HG02981 (cell line): ENCODE measurements at regions not wholly inside any gene's neighbourhood (a gene's known extent, or its start where the extent isn't known, plus 50 kb on each side); places are given as distances from the start of the nearest gene placed in this dataset.

Experiments
- ATAC-seq: cut with Tn5 transposase; IDR thresholded peaks from one replicate; pipeline ENCODE4 v1.9.1; 2021; ENCODE audit warnings: mild to moderate bottlenecking, moderate library complexity; ENCODE audit not compliant: unreplicated experiment

GRCh38 chr18:42258301-42258965, 303.4 kb downstream of the PIK3C3 start:
- peak; percentile 41 for ATAC-seq

DNA sequence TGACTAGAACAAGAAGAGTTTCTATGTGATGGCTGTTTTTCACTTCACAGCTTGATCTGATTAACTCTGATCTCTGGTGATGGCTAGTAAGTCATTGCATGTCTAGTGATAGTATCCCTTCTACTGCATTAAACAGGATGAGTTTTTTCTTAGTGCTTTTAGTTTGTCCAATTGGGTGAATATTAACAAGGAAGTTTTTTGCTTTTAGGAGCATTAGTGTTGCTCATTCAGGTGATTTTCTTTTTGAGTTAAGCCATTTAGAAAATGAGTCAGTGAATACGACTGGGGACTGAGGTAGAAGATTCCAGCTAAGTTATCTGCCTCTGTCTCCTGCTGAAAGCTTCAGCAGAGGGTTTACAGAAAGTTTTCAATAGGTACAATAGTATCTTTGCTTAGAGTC, 306.7 kb downstream of the PIK3C3 start:
- ATAC-seq = no peak

DNA sequence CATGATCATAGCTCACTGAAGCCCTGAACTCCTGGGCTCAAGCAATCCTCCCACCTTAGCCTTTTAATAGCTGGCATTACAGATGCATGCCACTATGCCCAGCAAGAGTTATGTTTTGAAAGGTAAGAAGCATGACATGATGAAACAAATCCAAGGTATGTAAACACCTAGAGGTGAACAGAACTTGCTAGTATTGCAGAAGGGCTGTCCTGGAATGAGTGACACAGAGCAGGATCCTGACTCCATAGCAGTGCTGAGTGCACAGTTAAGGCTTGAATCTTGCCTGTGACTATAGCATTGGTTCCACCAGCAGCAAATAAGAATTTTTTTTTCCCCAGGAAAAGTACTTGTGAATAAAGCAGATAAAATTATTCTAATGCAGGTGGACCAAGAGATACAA, 309.5 kb downstream of the PIK3C3 start:
- no peak for ATAC-seq

- no peak for ATAC-seq
Observed at GRCh38 chr18:42268186-42268725, 313.2 kb downstream of the PIK3C3 start.

DNA sequence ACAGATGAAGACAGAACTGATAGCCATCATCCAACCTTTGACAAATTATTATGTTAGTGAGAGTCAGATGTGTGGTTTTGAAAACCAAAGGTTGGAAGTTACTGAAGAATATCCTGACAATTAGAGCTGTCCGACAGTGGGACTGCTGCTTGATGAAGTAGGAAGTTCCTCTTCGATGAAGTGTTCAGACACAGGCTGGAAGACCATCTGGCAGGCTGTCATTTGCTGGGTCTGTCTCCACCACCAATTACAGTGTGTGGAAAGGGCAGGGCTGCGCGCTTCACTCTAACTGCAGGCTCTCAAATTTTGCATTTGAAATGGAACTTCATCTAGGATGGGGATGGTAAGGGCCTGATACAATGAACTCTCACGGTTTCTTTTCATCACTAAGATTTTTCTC, 313.8 kb downstream of the PIK3C3 start:
- ATAC-seq = no peak

DNA sequence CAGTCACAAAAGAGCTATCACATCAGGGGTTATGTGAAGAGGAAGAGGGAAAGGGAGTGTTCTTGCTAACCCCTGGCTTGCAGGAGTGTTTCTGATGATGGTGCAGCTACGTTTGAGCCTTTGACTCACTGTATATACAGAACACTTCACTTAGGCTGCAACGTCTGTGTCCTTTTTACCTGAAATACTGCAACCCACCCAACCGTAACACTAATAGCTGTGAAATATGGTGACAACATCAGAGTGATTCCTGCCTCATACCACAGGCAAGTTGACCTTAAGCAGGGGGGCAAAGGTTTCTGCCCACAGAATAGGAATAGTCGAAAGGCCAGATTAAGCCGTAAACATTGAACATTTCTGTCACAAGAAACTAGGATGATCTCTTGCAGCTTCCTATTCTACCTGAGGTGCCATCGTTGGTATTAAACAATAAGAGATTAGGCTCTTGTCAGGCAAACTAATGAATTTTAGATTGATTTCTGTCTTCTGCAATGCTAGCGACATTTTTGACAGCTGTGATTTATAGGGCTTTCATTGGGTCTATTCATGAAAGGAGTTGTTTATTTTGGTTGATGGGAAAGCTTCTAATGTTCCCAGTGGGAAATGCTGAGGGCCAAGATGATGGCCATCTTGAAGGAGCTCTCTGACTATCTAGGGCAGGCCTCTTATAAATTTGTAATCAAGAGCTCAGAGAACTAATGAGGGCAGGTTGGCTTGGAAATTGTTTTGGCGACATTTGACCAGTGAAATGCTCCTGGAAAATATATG, 316.8 kb downstream of the PIK3C3 start:
- no peak for ATAC-seq

DNA sequence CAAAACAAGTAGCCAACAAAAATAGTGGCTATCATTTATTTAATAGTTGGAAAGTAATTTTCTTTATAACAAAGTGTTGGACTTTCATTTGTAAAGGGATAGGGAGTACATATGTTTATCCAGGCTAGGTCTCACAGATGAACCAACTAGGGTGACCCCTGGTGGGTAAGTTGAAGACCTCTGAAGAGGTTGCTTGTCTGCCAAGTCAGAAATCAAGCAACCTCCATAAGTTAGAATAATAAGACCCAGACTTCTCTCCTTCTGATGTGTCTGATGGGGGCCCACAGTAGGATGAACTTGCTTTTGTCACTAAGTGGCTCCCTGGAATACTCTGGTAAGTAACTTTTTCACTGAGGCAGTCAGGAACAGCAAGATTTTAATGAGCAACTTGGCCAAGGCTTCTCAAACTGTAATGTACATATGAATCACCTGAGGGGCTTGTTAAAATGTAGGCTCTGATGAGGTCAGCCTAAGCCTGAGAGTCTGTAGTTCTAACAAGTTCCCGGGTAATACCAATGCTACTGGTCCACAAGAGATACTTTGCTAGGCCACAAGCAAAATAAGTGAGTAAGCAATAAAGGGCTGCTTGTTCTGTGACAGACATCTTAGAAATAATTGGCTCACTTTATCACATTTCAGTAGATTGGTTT, 319.6 kb downstream of the PIK3C3 start:
- ATAC-seq = peak; percentile 57

DNA sequence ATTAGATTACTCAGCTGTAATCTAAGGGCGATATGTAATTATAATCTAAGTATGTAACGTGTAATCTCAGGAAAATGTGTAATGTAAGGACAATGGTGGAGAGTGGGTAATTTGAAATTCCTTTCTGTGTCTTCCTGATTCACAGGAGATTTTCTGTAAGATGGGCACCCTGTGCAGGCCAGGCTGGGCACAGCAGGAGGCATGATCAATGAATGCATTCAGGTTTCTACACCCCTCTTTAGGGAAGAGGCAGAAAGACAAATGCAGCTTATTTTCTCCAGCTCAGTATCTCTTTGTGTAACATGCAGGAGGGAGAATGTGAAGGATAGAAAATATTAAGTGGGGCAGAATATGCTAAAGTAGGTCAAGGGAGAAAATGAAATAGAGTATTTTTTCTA, 320.1 kb downstream of the PIK3C3 start:
- ATAC-seq = no peak

- no peak for ATAC-seq
Observed at GRCh38 chr18:42275949-42276730, 321.1 kb downstream of the PIK3C3 start.

GRCh38 chr18:42281124-42281523, 326.1 kb downstream of the PIK3C3 start:
- ATAC-seq = no peak

GRCh38 chr18:42281851-42282250, 326.8 kb downstream of the PIK3C3 start:
- peak; percentile 56 for ATAC-seq

DNA sequence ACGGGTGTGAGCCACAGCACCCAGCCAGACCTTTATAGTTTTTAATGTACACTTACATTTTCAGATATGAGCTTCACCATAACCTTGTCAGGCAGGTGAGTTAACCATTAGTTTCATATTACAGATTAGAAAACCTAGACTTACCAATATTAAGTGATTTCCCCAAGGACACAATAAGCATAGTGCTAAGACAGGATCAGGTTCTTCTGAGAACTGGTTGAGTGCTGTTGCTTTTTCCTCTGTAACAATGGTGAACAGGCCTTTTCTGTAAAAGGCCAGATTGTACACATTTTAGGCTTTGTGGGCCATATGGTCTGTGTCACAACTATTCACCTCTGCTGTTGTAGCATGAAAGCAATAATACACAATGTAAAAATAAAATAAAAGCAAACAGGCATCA, 332.0 kb downstream of the PIK3C3 start:
- ATAC-seq = peak; percentile 67

DNA sequence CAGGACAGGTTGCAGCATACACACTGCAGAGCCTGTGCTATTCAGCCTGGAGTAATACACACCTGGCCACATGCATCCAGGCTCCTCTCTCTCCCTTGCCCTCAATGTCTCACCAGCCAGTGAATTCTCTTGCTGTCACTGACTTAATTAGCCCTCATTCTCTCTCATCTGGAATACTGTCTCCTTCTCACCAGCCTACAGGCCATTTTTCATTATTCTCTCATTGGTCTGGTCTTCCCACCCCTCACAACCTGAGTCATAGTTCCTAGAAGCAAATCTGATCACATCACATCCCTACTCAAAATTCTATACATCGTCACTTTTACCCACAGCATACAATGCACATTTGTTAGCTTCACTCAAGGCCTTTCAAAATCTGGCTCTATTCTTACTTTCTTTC, 333.1 kb downstream of the PIK3C3 start:
- no peak for ATAC-seq

DNA sequence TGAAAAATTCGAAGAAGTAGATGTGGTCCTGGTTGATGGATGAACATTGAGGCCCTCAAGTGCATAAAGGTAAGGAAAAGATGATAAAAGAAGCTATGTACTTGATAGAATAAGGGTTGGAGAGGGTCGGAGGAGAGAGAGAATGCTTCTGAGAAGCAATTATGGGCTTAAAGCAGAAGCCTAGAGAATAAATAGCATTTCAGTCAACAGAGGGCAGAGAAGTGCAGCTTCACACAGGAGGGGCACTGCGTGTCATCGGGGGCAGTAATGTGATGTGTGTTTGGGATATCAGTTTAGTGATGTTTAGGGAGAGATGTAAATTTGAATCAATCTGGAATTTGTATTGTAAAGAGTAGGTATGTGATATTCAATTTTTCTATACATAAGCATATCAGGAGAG, 334.5 kb downstream of the PIK3C3 start:
- ATAC-seq = no peak

GRCh38 chr18:42290318-42291307, 335.6 kb downstream of the PIK3C3 start:
- no peak for ATAC-seq

GRCh38 chr18:42292654-42293053, 337.6 kb downstream of the PIK3C3 start:
- ATAC-seq = no peak

GRCh38 chr18:42296192-42296591, 341.2 kb downstream of the PIK3C3 start:
- no peak for ATAC-seq

- ATAC-seq = no peak
Observed at GRCh38 chr18:42296723-42297122, 341.7 kb downstream of the PIK3C3 start.

DNA sequence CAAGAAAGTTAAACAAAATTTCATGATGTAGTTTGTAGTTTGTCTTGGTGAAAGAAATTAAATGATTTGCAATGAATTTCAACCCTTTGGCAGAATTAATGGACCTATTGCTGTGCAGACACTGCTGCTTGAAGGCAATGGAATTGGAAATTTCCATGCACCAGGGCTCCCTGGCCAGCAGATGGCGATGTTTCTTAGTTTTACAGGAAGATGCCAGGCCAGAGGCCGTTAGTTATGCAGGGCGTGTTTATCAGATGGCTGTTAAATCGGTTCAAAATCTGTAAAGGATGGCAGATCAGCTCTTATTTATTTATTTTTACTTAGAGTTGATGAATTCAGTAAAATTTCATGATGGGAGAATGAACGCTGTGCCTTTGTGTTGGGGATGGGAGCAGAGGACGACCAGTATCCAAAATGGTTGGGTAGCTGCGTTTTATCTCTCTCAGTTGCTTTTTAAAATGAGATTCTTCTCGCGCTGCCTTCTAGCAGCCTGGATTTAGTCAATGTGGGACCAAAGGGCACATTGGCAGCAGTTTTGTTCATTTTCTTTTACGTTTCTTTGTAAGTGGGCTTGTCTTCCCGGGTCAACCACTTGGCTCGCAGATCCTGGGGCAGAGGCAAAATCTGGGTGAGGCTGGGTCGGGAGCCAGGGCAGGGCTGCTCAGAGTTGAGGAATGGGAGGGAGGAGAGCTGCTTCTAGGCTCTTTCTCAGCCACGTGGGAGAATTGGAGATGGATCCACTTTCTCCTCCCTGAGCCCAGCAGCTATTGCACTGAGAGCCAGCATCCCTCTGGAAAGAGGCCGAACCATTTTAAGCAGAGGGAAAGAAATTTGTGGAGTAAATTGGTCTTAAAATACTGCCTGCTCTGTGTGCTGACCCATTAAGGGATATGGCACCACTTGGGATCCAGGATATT, 344.0 kb downstream of the PIK3C3 start:
- peak; percentile 88 for ATAC-seq
